ENCODE measurements at regions not wholly inside any gene's neighbourhood (a gene's known extent, or its start where the extent isn't known, plus 50 kb on each side); places are given as distances from the start of the nearest gene placed in this dataset.

DNA sequence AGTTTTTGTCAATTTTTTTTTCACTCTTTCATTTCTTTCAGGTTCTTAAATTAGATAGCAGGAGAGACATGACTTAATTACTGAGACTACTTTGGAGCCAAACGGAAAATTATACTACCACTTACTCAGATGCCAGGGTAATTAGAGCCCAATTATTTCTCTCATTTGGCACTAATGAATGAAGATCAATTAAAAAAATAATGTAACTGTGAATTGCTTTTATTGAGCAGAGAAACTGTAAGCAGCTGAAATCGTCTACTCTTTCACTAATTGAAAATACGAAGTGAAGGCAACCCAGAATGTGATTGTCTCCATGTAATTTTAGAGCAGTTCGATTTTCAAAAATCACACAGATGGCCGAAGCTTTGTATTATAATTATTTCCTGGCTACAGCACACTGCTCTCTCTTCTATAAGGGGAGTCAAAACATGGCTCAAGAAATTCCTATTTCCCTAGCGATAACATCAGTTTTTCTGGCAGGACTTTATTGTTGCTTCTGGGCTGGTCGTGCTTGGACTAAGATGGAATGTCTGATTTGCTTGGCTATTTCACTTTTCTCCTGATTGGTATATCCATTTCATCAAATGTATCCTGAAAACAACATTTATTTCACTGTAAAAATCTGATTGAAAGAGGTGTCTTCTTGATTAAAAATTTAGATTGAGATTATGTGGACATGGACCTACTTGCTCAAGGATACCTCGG, 55.8 kb upstream of the PDZRN3 start:
- TF ChIP-seq, protein P1, sequence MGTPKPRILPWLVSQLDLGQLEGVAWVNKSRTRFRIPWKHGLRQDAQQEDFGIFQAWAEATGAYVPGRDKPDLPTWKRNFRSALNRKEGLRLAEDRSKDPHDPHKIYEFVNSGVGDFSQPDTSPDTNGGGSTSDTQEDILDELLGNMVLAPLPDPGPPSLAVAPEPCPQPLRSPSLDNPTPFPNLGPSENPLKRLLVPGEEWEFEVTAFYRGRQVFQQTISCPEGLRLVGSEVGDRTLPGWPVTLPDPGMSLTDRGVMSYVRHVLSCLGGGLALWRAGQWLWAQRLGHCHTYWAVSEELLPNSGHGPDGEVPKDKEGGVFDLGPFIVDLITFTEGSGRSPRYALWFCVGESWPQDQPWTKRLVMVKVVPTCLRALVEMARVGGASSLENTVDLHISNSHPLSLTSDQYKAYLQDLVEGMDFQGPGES (IDR thresholded peaks at IDR 0.05): no peak
- TF ChIP-seq, protein P2, sequence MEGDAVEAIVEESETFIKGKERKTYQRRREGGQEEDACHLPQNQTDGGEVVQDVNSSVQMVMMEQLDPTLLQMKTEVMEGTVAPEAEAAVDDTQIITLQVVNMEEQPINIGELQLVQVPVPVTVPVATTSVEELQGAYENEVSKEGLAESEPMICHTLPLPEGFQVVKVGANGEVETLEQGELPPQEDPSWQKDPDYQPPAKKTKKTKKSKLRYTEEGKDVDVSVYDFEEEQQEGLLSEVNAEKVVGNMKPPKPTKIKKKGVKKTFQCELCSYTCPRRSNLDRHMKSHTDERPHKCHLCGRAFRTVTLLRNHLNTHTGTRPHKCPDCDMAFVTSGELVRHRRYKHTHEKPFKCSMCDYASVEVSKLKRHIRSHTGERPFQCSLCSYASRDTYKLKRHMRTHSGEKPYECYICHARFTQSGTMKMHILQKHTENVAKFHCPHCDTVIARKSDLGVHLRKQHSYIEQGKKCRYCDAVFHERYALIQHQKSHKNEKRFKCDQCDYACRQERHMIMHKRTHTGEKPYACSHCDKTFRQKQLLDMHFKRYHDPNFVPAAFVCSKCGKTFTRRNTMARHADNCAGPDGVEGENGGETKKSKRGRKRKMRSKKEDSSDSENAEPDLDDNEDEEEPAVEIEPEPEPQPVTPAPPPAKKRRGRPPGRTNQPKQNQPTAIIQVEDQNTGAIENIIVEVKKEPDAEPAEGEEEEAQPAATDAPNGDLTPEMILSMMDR (IDR thresholded peaks at IDR 0.05 in 2 of 3, conservative IDR thresholded peaks at IDR 0.05 in 1 of 3; ENCODE audit: control insufficient read depth in 2 of 3, extremely low read depth in 1 of 3, insufficient read depth in 1 of 3, low read depth in 3 of 3, low read length in 3 of 3): no peak
- TF ChIP-seq SP1 (IDR thresholded peaks at IDR 0.05; ENCODE audit: low read depth, low read length): no peak
- TF ChIP-seq POLR2A (IDR thresholded peaks at IDR 0.05; ENCODE audit: low read depth, low read length): no peak
- no peak for TF ChIP-seq SPI1 (IDR thresholded peaks at IDR 0.05; ENCODE audit: borderline replicate concordance, insufficient read depth, low read depth, low read length)
- TF ChIP-seq RAD21 (IDR thresholded peaks at IDR 0.05; ENCODE audit: insufficient read depth, low read depth, low read length): no peak
- TF ChIP-seq SMAD5 (IDR thresholded peaks at IDR 0.05; ENCODE audit: low read depth): no peak
- no peak for TF ChIP-seq CEBPB (IDR thresholded peaks at IDR 0.05; ENCODE audit: borderline replicate concordance in 1 of 2, low read depth in 2 of 2, low read length in 2 of 2)
- TF ChIP-seq CBX5 (IDR thresholded peaks at IDR 0.05; ENCODE audit: low read depth): no peak
- TF ChIP-seq RBBP5 (conservative IDR thresholded peaks at IDR 0.05): no peak
- TF ChIP-seq NFIC (IDR thresholded peaks at IDR 0.05; ENCODE audit: low read depth, low read length): no peak
- no peak for TF ChIP-seq STAT1 (conservative IDR thresholded peaks at IDR 0.05)

Measured in GM12878 (cell line).